GM06990 (cell line): ENCODE measurements at regions not wholly inside any gene's neighbourhood (a gene's known extent, or its start where the extent isn't known, plus 50 kb on each side); places are given as distances from the start of the nearest gene placed in this dataset.

Experiments used
- DNase-seq: peaks from one replicate; pipeline ENCODE4 v3.0.0-alpha.2; 2011; ENCODE audit not compliant: insufficient read length; ENCODE audit errors: extremely low read depth
- H3K27me3 ChIP-seq: replicated peaks from 2 replicates; pipeline ENCODE4 v1.6.0; 2011; ENCODE audit warnings: low read length; ENCODE audit not compliant: control insufficient read depth, insufficient read depth
- H3K36me3 ChIP-seq: 2 replicates; pipeline ENCODE4 v1.5.1; 2011; ENCODE audit warnings: low read length; ENCODE audit not compliant: control insufficient read depth, insufficient read depth
- H3K4me3 ChIP-seq: replicated peaks from 2 replicates; pipeline ENCODE4 v1.5.1; 2011; ENCODE audit warnings: low read depth, mild to moderate bottlenecking, control low read depth, low read length
- TF ChIP-seq, protein P1 (sequence below): IDR thresholded peaks from 2 replicates; pipeline ENCODE4 v1.5.1; 2011; ENCODE audit warnings: low read length, control low read depth, mild to moderate bottlenecking, inconsistent platforms; ENCODE audit not compliant: insufficient read depth, poor library complexity, severe bottlenecking

DNA sequence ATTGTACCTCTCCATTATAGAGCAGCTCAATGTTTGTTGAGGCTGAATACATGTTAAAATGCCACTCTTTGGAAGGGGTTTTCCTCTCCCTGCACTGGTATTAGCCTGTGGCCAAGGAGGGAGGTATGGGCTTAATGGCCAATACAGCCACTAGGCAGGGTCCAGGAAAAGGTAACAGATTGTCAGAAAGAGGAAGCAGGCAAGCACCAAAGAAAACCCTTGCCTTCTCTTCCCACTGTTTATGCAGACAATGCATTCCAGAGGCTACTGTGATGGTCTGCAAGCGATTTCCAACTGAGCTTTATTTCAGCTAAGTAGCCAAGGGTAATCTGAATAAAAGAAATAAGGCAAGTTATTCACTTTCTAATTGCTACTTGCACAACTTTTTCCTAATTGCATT lies 95.3 kb upstream of the SLC27A6 start:
- Histone ChIP-seq H3K27me3 (no peaks in the 10 kb centered on the region), H3K4me3 (no peak overlapping the region), H3K36me3 (no peaks in the 10 kb centered on the region)
- DNase-seq, result no peak
- TF ChIP-seq, protein P1, sequence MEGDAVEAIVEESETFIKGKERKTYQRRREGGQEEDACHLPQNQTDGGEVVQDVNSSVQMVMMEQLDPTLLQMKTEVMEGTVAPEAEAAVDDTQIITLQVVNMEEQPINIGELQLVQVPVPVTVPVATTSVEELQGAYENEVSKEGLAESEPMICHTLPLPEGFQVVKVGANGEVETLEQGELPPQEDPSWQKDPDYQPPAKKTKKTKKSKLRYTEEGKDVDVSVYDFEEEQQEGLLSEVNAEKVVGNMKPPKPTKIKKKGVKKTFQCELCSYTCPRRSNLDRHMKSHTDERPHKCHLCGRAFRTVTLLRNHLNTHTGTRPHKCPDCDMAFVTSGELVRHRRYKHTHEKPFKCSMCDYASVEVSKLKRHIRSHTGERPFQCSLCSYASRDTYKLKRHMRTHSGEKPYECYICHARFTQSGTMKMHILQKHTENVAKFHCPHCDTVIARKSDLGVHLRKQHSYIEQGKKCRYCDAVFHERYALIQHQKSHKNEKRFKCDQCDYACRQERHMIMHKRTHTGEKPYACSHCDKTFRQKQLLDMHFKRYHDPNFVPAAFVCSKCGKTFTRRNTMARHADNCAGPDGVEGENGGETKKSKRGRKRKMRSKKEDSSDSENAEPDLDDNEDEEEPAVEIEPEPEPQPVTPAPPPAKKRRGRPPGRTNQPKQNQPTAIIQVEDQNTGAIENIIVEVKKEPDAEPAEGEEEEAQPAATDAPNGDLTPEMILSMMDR, result no peak

DNA sequence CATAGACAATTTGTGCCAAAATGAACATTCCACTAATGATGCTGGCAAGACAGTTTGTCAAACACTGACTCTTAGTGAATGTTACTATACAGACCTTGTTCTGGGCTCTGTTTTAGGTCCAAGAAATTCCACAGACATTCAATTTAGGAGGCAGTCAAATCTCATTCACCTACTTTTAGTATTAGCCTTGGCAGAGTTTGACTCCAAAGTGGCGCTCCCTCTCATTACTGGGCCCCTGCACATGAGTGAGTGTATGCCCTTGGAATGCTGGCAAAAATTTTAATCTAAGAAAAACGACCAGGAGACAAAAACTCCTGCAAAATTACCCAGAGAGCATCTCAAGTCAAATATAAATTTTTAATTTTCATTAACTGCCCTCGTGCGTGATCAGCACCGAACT lies 94.9 kb upstream of the SLC27A6 start:
- Histone ChIP-seq H3K4me3 (no peak overlapping the region), H3K36me3 (no peaks in the 10 kb centered on the region), H3K27me3 (no peaks in the 10 kb centered on the region)
- no peak for DNase-seq
- TF ChIP-seq, protein P1, result no peak

DNA sequence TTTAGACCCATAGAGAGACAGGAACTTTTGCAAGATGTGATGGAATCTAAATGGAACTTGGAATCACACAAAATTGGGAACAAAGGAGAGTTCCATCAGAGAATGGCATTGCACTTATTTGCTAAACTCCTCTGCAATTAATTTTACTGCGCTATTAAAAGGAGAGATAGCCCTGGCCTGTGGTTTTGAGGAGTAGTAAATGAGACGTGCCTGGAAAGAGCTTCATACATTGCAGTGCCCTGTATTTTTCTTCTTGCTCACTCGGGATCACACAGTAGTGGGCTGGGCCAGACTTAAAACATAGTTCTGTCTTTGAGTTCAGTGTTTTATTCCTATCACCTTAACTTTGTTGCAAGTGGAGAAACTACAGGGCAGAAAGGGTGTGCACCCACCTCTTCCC lies 94.4 kb upstream of the SLC27A6 start:
- TF ChIP-seq, protein P1, result no peak
- Histone ChIP-seq H3K27me3 (no peaks in the 10 kb centered on the region), H3K4me3 (no peak overlapping the region), H3K36me3 (no peaks in the 10 kb centered on the region)
- no peak for DNase-seq

DNA sequence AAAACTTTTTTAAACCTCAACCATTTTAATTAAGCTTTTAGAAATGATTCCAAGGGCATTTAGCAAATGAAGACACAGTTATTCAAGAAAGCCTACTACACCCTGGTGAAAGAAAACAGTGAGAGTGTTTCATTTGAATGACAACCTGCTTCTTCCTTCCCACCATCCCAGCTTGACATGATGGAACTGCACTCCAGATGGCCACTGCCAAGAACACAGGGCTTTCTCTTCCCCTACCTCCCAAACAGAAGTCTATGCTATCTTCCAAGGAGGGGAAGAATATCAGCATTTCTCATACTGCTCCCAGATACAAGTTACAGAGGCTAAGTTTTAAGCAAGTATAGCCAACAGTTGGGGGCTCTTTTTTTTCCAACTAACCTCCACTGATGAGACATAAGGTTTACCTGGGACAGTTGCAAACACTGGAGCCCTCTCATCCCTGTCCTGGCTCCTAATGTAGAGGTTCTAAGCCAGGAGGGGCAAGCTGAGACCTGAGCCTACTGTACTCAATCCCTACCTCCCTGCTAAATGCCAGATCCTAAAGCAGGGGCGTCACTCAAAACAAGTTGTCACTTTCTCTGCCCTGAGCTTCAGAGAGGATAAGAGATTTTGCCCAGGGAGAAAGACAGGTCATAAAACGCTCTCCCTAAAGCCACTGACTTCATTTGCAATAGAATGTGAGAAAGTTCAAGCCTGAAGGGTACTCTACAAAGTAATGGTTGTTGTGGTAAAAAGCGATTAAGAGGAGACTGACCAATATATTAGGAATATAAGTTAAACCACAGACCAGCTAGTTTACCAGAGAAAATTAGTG lies 88.5 kb upstream of the SLC27A6 start:
- TF ChIP-seq, protein P1, result no peak
- Histone ChIP-seq H3K27me3 (no peaks in the 10 kb centered on the region), H3K36me3 (no peaks in the 10 kb centered on the region), H3K4me3 (no peak overlapping the region)
- DNase-seq, result no peak

DNA sequence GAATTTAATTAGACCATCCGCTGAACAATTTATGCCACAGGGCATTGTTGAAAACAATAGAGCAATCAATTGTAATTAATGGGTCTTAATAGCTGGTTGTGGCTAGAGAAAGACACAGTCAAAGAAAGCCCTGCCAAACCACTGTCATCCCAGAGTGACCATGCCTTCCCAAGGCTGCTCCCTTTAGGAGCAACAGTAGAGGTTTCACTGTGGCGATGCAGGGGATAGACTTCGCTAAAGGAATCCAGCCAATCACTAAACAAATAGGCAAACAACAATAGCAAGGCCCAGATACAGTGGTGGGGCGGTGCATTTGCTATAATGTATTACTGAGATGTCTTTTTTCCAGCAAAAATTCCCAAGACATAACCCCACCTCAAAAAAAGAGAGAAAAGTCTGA lies 87.8 kb upstream of the SLC27A6 start:
- DNase-seq, result no peak
- TF ChIP-seq, protein P1, result no peak
- Histone ChIP-seq H3K27me3 (no peaks in the 10 kb centered on the region), H3K4me3 (no peak overlapping the region), H3K36me3 (no peaks in the 10 kb centered on the region)
